ENCODE measurements at regions not wholly inside any gene's neighbourhood (a gene's known extent, or its start where the extent isn't known, plus 50 kb on each side); places are given as distances from the start of the nearest gene placed in this dataset.

- 61 to 72% (median 64%) methylated on average over 2 of the region's 2 CpGs for WGBS, 5 donors
- Histone ChIP-seq H3K27ac (no peak overlapping the region), H3K36me3 (no peaks in the 10 kb centered on the region), H3K4me3 (no peak overlapping the region), H3K4me1 (no peaks in the 10 kb centered on the region), H3K27me3 (no peaks in the 10 kb centered on the region), H3K9me3 (peaks cover 0 to 10% (median under 1%) of the 10 kb centered on the region in 4 donors)
- no peak for DNase-seq
- TF ChIP-seq POLR2A (IDR thresholded peaks at IDR 0.05) (no peak), POLR2AphosphoS5 (IDR thresholded peaks at IDR 0.05) (no peak), EP300 (IDR thresholded peaks at IDR 0.05) (no peak), CTCF (IDR thresholded peaks at IDR 0.05) (no peak)
- intact Hi-C loops (cut with DNase I; ENCODE audit: low total_unique reads) = no loop called here
These were observed 240.9 kb downstream of the CALCRL start for GRCh38 chr2:187207126-187207525.

- TF ChIP-seq POLR2A (IDR thresholded peaks at IDR 0.05) (no peak), CTCF (IDR thresholded peaks at IDR 0.05) (no peak), POLR2AphosphoS5 (IDR thresholded peaks at IDR 0.05) (no peak), EP300 (IDR thresholded peaks at IDR 0.05) (no peak)
- DNase-seq = no peak
- H3K36me3 ChIP-seq = no peaks in the 10 kb centered on the region
- no peak overlapping the region for H3K4me3 ChIP-seq
- no peaks in the 10 kb centered on the region for H3K4me1 ChIP-seq
- intact Hi-C loops (cut with DNase I; ENCODE audit: low total_unique reads) = no loop called here
- WGBS, 5 donors = 62 to 79% (median 73%) methylated on average over 1 of the region's 1 CpG
- peaks cover 0 to 4% (median 0%) of the 10 kb centered on the region in 4 donors for H3K9me3 ChIP-seq
- no peak overlapping the region for H3K27ac ChIP-seq
- no peaks in the 10 kb centered on the region for H3K27me3 ChIP-seq
These were observed 241.6 kb downstream of the CALCRL start for GRCh38 chr2:187206471-187206870.

GRCh38 chr2:187206071-187206470 lies 242.0 kb downstream of the CALCRL start:
- intact Hi-C loops (cut with DNase I; ENCODE audit: low total_unique reads) = no loop called here
- whole genome bisulfite sequencing, 5 donors = 70 to 87% (median 76%) methylated on average over 4 of the region's 4 CpGs
- Histone ChIP-seq H3K27ac (no peak overlapping the region), H3K4me3 (no peak overlapping the region), H3K9me3 (no peaks in the 10 kb centered on the region), H3K4me1 (no peaks in the 10 kb centered on the region), H3K36me3 (no peaks in the 10 kb centered on the region), H3K27me3 (no peaks in the 10 kb centered on the region)
- no peak for TF ChIP-seq POLR2A (IDR thresholded peaks at IDR 0.05)
- no peak for TF ChIP-seq CTCF (IDR thresholded peaks at IDR 0.05)
- TF ChIP-seq POLR2AphosphoS5 (IDR thresholded peaks at IDR 0.05) = no peak
- TF ChIP-seq EP300 (IDR thresholded peaks at IDR 0.05) = no peak
- no peak for DNase-seq

- no peaks in the 10 kb centered on the region for H3K4me1 ChIP-seq
- H3K27me3 ChIP-seq = no peaks in the 10 kb centered on the region
- no peak for TF ChIP-seq CTCF (IDR thresholded peaks at IDR 0.05)
- no peak for TF ChIP-seq POLR2AphosphoS5 (IDR thresholded peaks at IDR 0.05)
- no peak for TF ChIP-seq EP300 (IDR thresholded peaks at IDR 0.05)
- no peak for TF ChIP-seq POLR2A (IDR thresholded peaks at IDR 0.05)
- no peaks in the 10 kb centered on the region for H3K36me3 ChIP-seq
- H3K9me3 ChIP-seq = no peaks in the 10 kb centered on the region
- no peak overlapping the region for H3K4me3 ChIP-seq
- H3K27ac ChIP-seq = no peak overlapping the region
- no peak for DNase-seq
- intact Hi-C loops (cut with DNase I; ENCODE audit: low total_unique reads) = no loop called here
These were observed 249.9 kb downstream of the CALCRL start for GRCh38 chr2:187198136-187198535.
